ENCODE measurements at regions not wholly inside any gene's neighbourhood (a gene's known extent, or its start where the extent isn't known, plus 50 kb on each side); places are given as distances from the start of the nearest gene placed in this dataset.
"Not testable (repeated sequence)": the region's sequence is repeated elsewhere in the genome, so short reads cannot be mapped to it uniquely, and the experiment has no call there.

DNA sequence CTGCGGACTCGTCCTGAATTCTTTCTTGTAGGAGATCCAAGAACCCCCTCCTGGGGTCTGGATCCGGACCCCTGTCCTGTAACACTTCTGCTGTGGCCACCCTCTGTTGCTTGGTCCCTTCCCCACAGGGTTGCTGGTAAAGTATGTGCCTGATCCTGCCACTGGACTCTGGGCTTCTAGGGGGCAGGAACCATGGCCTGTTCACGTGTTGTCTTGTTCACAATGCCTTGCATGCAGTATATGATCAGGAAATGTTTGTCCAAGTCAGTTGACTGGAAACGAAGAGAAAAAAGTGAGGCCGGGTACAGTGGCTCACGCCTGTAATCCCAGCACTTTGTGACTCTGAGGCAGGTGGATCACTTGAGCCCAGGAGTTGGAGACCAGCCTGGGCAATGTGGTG, 139.3 kb upstream of the ALDH1B1 start:
- no peak for DNase-seq

DNA sequence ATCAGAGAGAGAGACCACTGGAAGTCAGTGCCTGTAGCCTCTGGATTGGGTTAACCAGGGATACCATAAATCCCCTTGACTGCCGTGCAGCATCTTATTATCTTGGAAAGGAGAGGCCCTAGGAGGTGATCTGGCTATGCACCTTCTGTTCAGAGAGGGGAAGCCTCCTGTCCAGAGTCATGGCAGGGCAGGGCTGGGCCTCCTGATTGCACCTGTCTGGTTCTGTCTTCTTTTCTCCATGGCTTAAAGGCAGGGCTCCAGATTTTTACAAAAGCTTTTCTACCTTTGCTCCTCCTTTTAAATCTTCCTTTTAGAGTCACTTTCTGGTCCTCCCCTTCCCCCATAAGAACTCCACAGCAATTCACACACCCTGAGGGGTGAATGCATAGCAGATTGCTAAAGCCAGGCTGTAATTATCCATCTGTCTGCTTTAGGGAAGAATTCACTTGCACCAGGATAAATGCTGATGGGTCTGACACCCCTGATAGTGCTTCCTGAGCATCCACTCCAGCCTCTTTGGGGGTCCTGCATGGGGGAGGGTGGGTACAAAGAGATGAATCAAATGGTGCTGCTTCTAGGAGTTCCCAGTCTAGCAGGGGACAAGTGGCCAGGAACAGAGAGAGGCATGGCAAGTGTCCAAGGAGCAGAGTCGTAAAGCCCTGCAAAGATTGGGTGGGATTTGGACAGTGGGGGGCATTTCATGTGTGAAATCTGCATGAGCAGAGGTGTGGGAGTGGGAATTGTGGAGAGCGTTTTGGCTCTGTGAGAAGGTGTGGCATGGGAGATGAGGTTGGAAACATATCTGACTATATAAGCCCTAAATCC, 141.3 kb upstream of the ALDH1B1 start:
- DNase-seq, result no peak

DNA sequence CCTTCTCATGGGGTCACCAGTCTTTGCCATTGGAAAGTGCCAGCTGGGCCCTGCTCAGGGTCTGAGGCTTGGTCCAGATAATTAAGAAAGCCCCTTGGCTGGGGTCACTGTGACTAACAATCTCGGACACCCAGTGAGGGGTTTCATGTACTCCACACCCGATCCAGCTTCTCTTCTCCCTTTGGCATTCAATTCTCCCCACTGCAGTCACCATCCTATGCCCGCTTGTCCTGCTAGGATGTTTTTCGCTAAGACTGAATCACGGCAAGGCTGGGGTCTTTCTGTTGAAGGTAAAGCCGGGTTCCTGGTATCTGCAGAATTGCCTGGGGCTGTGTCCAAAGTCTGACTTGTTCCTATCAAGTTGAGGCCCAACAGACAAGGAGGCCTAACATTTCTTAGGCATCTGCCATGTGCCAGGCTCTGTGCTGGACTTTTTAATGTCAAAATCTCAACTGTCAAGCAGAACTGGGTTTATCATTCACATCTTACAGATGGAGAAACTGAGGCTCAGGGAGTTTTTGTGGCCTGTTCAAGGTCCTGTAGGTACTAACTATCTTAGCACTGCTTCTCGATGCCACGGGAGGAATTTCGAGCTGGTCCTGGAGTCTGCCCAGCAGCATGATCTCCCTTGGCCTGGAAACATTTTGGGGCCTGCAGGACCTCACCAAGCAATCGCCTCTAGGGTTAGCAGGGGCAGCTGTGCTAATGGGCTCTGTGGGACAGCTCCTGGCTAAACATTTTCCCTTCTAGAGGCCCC, 142.0 kb upstream of the ALDH1B1 start:
- no peak for DNase-seq

DNA sequence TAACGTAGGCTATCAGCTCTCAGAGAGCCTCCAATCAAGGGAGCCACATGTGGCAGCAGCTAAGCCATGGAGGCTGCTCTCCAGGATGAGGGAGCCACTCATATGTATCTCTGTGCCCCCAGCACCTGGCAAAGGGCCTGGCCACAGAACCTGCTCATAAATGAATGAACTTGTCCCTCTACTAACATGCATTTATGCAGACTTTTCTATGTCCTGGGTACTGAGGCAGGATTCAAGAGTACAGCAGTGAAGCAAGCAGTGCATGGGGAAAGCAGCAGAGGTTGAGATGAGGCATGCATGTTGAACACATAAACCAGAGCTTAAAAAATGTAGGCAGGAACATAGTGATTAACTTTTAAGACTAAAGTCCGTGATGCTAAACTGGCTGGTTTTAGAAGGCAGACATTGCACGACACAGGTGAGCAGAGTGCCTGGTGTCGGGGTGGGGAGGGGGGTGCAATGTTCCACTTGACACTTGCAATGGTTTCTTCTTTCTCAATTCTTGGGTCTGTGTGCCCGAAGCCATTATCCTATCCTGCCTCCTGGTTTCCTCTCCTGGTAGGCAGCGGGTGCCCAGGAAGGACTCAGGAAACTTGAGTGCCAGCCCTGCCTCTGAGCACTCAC, 142.8 kb upstream of the ALDH1B1 start:
- DNase-seq, result no peak

DNA sequence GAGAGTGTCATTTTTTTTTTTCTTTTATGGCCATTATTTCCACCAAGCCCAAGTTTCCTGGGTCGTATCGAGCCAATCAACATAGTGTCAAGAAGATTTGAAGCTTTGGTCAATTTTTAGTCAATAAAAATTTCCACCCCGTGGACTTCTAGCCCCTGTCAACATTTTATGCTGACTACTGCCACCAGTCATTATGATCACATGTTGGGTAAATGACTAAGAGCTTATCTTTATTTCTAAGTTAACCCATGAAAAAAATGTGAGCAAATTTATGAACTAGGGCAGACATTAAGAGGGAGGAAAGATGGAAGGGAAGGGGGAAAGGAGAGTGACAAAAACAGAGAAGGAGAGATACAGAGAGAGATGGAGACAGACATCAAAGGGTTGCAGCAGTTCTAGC, 143.5 kb upstream of the ALDH1B1 start:
- DNase-seq, result no peak

- no peak for DNase-seq
Observed at GRCh38 chr9:38246833-38247232, 145.7 kb upstream of the ALDH1B1 start.

GRCh38 chr9:38244971-38245370, 147.5 kb upstream of the ALDH1B1 start:
- no peak for DNase-seq

DNA sequence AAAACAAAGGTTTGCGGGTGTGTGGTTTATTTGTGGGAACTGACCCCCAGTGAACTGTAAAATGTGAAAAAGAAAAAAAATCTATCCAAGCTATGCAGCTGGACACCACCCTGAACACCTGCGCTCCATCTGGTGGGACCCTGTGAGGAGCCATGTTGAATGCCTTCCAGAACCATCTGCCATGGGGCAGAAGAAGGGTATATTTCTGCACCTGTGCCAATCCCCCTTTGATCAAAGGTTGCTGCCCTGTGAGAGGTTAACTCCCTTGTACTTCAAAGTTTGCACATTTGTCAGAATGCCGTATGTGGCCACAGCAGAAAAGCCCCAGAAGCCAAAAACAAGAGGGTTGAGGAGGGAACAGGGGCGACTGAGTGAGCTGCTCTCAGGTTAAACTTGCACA, 148.5 kb upstream of the ALDH1B1 start:
- no peak for DNase-seq

GRCh38 chr9:38242151-38242550, 150.4 kb upstream of the ALDH1B1 start:
- DNase-seq, result not testable (repeated sequence)

GRCh38 chr9:38240051-38240450, 152.5 kb upstream of the ALDH1B1 start:
- DNase-seq, result no peak

- DNase-seq, result no peak
Observed at GRCh38 chr9:38235244-38235643, 157.3 kb upstream of the ALDH1B1 start.

GRCh38 chr9:38234479-38235170, 157.9 kb upstream of the ALDH1B1 start:
- DNase-seq, result no peak

GRCh38 chr9:38233796-38234355, 158.6 kb upstream of the ALDH1B1 start:
- no peak for DNase-seq

DNA sequence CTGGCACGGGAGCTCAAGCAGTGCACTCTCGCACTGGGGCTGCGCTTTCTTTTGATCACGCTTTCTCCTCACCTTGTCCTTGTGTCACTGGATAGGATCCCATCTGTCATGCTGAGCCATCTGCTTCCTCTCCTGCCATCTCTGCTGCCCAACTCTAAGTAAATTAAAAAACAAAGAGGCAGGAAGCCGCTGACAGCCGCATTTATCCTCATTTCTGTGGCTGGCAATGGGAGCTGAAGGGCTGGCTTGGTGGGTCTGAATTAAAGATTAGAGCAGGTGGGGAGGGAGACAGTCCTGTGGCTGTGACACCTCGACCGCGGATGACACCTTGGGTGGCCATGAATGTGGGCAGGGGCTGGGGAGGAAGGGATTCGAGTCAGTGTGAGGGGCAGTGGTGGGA, 159.2 kb upstream of the ALDH1B1 start:
- peak; percentile 30 for DNase-seq

GRCh38 chr9:38232895-38233294, 159.6 kb upstream of the ALDH1B1 start:
- DNase-seq, result no peak

GRCh38 chr9:38229504-38230155, 160.6 kb upstream of the SHB start:
- DNase-seq, result no peak

- no peak for DNase-seq
Observed at GRCh38 chr9:38229104-38229500, 160.1 kb upstream of the SHB start.

DNA sequence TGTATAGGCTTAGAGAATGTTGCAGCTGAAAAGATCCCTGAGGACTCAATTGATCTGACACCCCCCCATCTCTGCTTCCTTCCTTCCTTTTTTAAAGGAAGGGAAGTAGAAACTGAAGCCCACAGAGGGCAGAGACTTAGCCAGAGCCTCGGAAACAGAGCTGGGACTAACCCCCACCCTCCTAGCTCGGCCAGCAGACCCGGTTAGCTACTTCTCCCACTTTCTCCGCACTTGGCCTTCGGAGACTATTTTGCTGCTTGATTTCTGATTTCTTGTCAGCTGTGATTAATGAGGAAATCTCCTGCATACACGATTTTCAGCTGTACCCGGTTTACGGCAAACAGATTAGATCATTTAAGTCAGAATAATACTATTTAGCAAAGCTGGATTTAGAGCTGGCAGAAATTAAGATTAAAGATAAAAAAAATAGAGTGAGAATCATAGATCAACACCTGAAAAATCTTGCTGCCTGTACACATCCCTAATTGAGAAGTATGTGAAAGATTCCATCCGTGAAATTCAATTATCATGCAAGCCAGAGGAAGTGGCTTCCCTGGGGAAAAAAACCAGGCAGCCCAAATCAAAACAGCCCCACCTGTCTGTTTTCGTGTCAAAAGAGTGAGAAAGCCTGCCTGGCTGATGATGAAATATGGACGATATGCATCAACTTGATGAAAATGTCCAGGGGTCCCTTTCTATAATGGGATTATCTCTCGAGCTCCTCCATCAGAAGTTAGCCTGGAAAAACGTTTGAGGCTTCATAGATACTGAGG, 159.5 kb upstream of the SHB start:
- no peak for DNase-seq

DNA sequence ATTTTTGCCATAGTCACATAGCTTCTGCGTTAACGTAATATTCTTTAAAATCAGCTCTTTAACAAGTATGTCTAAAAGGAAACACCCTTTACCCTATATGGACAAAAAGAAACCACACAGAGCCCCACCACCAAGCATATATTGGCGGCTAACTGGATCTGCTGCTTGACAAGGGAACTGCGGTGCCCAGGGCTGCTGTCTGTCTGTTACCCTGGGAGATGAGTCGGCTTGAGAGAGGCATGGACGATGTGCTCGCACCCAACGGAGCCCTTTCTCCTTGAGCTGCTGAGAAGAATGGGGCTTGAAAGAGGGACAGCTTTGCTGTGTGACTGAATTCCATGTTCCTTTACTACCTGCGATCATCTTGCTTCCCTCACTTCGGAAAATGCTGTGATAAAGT, 158.6 kb upstream of the SHB start:
- no peak for DNase-seq

DNA sequence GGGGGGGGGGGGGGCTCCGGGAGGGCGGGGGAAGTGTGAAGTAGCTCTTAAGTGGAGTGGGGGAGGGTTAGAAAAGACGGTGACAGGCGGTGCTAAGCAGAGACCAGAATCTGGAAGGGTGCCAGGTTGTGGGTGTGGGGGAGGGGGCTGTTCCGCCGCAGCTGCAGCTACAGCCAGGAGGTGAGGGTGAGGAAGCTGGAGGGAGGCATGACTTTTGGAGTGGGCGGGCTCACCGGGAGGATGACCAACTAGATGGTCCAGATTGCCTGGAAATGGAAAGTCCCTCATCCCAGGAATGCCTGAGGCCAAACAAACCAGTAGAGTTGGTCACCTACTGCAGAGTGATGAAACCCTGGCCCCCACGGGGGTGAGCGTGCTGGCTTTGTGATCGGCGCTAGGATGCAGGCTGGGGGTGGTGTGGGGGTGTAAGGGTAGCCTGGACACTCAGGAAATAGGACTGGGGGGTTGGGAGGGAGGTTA, 158.1 kb upstream of the SHB start:
- peak; percentile 72 for DNase-seq

DNA sequence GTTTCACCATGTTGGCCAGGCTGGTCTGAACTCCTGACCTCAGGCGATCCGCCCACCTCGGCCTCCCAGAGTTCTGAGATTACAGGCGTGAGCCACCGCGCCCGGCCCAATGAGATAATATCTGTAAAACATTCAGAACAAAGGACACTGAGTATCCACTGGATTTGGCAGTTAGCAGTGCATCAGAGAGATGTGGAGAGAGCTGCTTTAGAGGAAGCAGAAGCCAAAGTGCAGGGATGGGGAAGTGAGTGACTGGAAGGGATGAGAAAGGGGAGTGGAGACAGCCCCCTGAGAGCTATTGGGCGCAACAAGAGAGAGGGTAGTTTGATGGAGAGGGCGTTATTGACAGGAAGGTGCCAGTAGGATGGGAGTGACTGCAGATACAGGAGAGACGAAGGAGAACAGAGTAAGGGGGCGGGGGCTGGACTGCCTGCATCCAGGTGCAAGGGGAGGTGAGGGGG, 157.5 kb upstream of the SHB start:
- DNase-seq, result no peak

Data from NCI-H774 (cell line).